Psoas muscle (tissue), 7 donors: ENCODE measurements at regions not wholly inside any gene's neighbourhood (a gene's known extent, or its start where the extent isn't known, plus 50 kb on each side); places are given as distances from the start of the nearest gene placed in this dataset.

Source experiments
- ATAC-seq, 4 donors: fragments of 200-7000 bp; cut with Tn5 transposase; one replicate each; pipeline ENCODE4 v1.9.1; 2020; ENCODE audit warnings: moderate library complexity in 3 of 4, mild to moderate bottlenecking in 2 of 4
- DNase-seq, 2 donors: peaks; one replicate each; pipeline ENCODE4 v3.0.0-alpha.2; 2020
- H3K27ac ChIP-seq: fragments of 200-600 bp; one replicate; pipeline ENCODE4 v1.8.0; 2022
- H3K27me3 ChIP-seq, 3 donors: fragments of 200-600 bp in 1 of 3; one replicate each; pipeline versions ENCODE4 v1.6.1 to v1.8.0; 2013 to 2022; ENCODE audit warnings: low read length in 2 of 3, mild to moderate bottlenecking in 2 of 3, moderate library complexity in 1 of 3; ENCODE audit not compliant: insufficient read depth in 3 of 3
- H3K36me3 ChIP-seq, 2 donors: fragments of 200-600 bp in 1 of 2; one replicate each; pipeline versions ENCODE4 v1.6.1 to v1.8.0; 2013 to 2022; ENCODE audit warnings: low read depth in 1 of 2, mild to moderate bottlenecking in 1 of 2, moderate library complexity in 1 of 2; ENCODE audit not compliant: insufficient read depth in 1 of 2
- H3K4me1 ChIP-seq: fragments of 200-600 bp; one replicate; pipeline ENCODE4 v1.8.0; 2022
- H3K4me3 ChIP-seq: fragments of 200-600 bp; one replicate; pipeline ENCODE4 v1.8.0; 2022; ENCODE audit warnings: mild to moderate bottlenecking
- H3K9me3 ChIP-seq: fragments of 200-600 bp; one replicate; pipeline ENCODE4 v1.8.0; 2022
- WGBS, 3 donors: extraction: QIAGEN DNeasy Blood & Tissue Kit; methylation state at CpG; one replicate each; pipeline versions ENCODE4 v1.1.6 to v1.1.7; 2013; 5-methylcytosine and 5-hydroxymethylcytosine counted together
- intact Hi-C, 2 donors: fragments of 100-400 bp; cut with DNase I; formaldehyde crosslinking; loops; one replicate each; pipeline versions ENCODE4 v1.11.0 to v1.14.2; 2022
- TF ChIP-seq, protein P1 (sequence below): fragments of 200-600 bp; IDR thresholded peaks from one replicate; pipeline ENCODE4 v1.8.0; 2022; ENCODE audit warnings: antibody characterized with exemption
- donor health status: healthy with polysubstance abuse.
- donor health status: DM: no; HTN: no; CAD: no; lungs with moderate emphysema.
- donor health status: Bipolar disorder and iron deficiency.
- donor health status: healthy.
- donor health status: DM: yes; HTN: yes; CAD: no.
- donor health status: DM: no; HTN: no; CAD: no.
- donor health status: DM: yes; HTN: yes; CAD: no.

- no peaks in the 10 kb centered on the region for H3K27me3 ChIP-seq
- H3K4me1 ChIP-seq: no peaks in the 10 kb centered on the region
- ATAC-seq: no peak
- DNase-seq: no peak
- H3K27ac ChIP-seq: no peak overlapping the region
- no peaks in the 10 kb centered on the region for H3K36me3 ChIP-seq
- H3K4me3 ChIP-seq: no peak overlapping the region
- 74 to 81% (median 77%) methylated on average over 3 of the region's 3 CpGs for WGBS, 3 donors
- intact Hi-C loops: no loop called here
- H3K9me3 ChIP-seq: no peaks in the 10 kb centered on the region
- TF ChIP-seq, protein P1, sequence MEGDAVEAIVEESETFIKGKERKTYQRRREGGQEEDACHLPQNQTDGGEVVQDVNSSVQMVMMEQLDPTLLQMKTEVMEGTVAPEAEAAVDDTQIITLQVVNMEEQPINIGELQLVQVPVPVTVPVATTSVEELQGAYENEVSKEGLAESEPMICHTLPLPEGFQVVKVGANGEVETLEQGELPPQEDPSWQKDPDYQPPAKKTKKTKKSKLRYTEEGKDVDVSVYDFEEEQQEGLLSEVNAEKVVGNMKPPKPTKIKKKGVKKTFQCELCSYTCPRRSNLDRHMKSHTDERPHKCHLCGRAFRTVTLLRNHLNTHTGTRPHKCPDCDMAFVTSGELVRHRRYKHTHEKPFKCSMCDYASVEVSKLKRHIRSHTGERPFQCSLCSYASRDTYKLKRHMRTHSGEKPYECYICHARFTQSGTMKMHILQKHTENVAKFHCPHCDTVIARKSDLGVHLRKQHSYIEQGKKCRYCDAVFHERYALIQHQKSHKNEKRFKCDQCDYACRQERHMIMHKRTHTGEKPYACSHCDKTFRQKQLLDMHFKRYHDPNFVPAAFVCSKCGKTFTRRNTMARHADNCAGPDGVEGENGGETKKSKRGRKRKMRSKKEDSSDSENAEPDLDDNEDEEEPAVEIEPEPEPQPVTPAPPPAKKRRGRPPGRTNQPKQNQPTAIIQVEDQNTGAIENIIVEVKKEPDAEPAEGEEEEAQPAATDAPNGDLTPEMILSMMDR: no peak
Observed at GRCh38 chr4:64876021-64876420, 466.8 kb upstream of the TECRL start.

DNA sequence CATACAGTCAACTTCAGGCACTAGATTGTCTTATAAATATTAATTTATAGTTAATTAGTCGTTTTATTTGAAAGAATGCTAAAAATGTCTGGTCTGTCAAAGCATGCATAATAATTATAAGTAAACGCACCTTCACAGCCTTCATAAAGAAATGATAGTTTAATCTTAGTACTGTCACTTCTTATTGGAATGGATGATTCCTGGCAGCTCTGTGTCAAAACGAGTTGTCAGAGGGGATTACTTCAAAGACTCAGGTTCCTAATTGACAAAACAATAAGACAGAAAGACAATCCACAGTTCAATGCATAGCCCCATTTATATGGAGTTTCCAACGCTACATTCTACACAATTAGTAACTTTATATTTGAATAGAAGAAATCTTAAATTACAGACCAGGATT lies 461.3 kb upstream of the TECRL start:
- Histone ChIP-seq H3K36me3 (no peaks in the 10 kb centered on the region), H3K27ac (no peak overlapping the region), H3K4me3 (no peak overlapping the region), H3K4me1 (no peaks in the 10 kb centered on the region), H3K9me3 (no peaks in the 10 kb centered on the region), H3K27me3 (no peaks in the 10 kb centered on the region)
- ATAC-seq (no peak), DNase-seq (no peak)
- intact Hi-C loops: no loop called here
- WGBS, 3 donors: 48 to 55% (median 50%) methylated on average over 4 of the region's 4 CpGs
- TF ChIP-seq, protein P1: no peak

DNA sequence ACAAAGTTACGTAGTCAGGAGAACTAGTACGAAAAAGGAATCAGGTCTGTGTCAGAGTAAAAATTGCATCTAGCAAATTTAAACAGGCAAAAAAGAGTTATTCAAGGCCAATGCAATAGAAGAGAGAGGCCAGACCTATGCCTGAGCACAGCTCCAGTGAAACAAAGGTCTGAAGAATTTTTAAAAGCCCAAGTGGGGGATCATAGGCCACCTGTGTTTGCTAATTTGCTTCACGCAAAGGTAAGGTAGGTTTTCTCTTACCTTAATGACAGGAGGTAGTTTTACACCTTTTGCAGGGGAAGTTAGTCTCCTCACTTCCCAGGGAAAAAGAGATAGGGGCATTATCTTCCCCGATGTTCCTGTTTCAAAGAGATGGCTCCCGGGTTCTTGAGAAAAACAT lies 448.6 kb upstream of the TECRL start:
- Histone ChIP-seq H3K4me3 (no peak overlapping the region), H3K27me3 (no peaks in the 10 kb centered on the region), H3K9me3 (no peaks in the 10 kb centered on the region), H3K27ac (no peak overlapping the region), H3K4me1 (no peaks in the 10 kb centered on the region), H3K36me3 (no peaks in the 10 kb centered on the region)
- ATAC-seq: no peak
- TF ChIP-seq, protein P1: no peak
- DNase-seq: no peak
- 55 to 69% (median 66%) methylated on average over 5 of the region's 5 CpGs for WGBS, 3 donors
- intact Hi-C loops: no loop called here

- Histone ChIP-seq H3K4me1 (no peaks in the 10 kb centered on the region), H3K27me3 (no peaks in the 10 kb centered on the region), H3K9me3 (no peaks in the 10 kb centered on the region), H3K36me3 (no peaks in the 10 kb centered on the region), H3K4me3 (no peak overlapping the region), H3K27ac (no peak overlapping the region)
- WGBS, 3 donors: 73 to 80% (median 74%) methylated on average over 1 of the region's 1 CpG
- TF ChIP-seq, protein P1: no peak
- no peak for DNase-seq
- ATAC-seq: no peak
- intact Hi-C loops: no loop called here
Observed at GRCh38 chr4:64857198-64857597, 447.9 kb upstream of the TECRL start.

DNA sequence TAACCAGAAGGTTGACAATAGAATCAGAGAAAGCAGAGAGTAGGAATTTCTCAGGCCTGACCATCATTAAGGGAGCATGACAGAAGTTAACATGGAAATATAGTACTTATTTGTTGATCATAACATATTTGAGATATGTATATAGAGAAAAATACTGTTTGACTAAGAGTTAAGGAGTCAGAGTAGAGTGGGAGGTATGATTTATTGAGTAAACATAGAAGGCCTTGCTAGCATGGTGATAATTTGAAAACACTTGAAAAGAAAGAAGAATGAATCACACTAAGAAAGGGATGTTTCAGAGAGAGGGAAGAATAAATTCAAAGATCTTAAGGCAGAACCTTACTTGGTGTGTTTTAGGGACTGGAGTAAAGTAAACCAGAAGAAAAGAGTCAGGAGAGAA lies 437.2 kb upstream of the TECRL start:
- Histone ChIP-seq H3K27me3 (no peaks in the 10 kb centered on the region), H3K27ac (no peak overlapping the region), H3K36me3 (no peaks in the 10 kb centered on the region), H3K4me3 (no peak overlapping the region), H3K4me1 (no peaks in the 10 kb centered on the region), H3K9me3 (no peaks in the 10 kb centered on the region)
- ATAC-seq (no peak), DNase-seq (no peak)
- TF ChIP-seq, protein P1: no peak
- intact Hi-C loops: no loop called here
